Activated B cell treated with CpG ODN at 0.5 μM for 24 hours (primary cell): ENCODE measurements at regions not wholly inside any gene's neighbourhood (a gene's known extent, or its start where the extent isn't known, plus 50 kb on each side); places are given as distances from the start of the nearest gene placed in this dataset.

Source experiments
- ATAC-seq: fragments of 200-7000 bp; cut with Tn5 transposase; one replicate; pipeline ENCODE4 v1.10.0; 2021; ENCODE audit warnings: low read depth, mild to moderate bottlenecking, moderate library complexity
- CTCF ChIA-PET: fragments of 350-600 bp; sonication (Branson Sonifier 250); formaldehyde crosslinking; loops from one replicate; lab custom pipeline; 2021; ENCODE audit warnings: antibody characterized with exemption; lab: Charles Lee
- POLR2A ChIA-PET: fragments of 350-600 bp; sonication (Branson Sonifier 250); formaldehyde crosslinking; loops from one replicate; lab custom pipeline; 2021; ENCODE audit warnings: antibody characterized with exemption; lab: Charles Lee
- DNase-seq: peaks from one replicate; pipeline ENCODE4 v3.0.0; 2022
- H3K27ac Mint-ChIP-seq: one replicate; pipeline ENCODE4 v1.8.0; 2020; ENCODE audit warnings: mixed read lengths
- H3K27me3 Mint-ChIP-seq: one replicate; pipeline ENCODE4 v1.8.0; 2021; ENCODE audit warnings: mixed read lengths
- H3K36me3 Mint-ChIP-seq: one replicate; pipeline ENCODE4 v1.8.0; 2021; ENCODE audit warnings: low read depth, mixed read lengths
- H3K4me1 Mint-ChIP-seq: one replicate; pipeline ENCODE4 v1.8.0; 2021; ENCODE audit warnings: mixed read lengths
- H3K4me3 Mint-ChIP-seq: one replicate; pipeline ENCODE4 v1.8.0; 2020; ENCODE audit warnings: mild to moderate bottlenecking, mixed read lengths
- H3K9me3 Mint-ChIP-seq: one replicate; pipeline ENCODE4 v1.8.0; 2020; ENCODE audit warnings: mixed read lengths
- intact Hi-C: fragments of 100-400 bp; cut with micrococcal nuclease; formaldehyde crosslinking; loops from one replicate; pipeline ENCODE4 v1.15.1; 2024
- TF ChIP-seq, protein P1 (sequence below): fragments of 200-600 bp; IDR thresholded peaks from one replicate; pipeline ENCODE4 v1.8.0; 2022; ENCODE audit warnings: antibody characterized with exemption, mild to moderate bottlenecking

DNA sequence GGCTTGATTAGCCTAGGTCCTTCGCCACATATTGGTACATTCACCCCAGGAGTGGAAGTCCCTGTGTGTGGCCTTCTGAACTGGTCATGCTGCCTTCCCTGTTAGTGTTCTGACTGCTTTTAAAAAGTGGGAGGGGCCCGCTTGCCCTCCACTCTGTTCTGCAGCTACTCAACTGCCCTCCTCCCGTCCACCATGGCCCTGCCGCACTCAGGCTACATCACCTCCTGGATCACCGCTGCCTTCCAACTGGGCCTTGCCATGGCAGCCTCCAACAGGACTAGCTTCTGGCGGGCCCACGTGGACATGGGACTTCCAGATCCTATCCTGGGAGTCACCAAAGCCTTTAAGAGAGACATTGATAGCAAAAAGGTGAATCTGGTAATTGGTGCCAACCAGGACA is 152.1 kb upstream of the USP24 start:
- ATAC-seq (no peak), DNase-seq (no peak)
- Mint-ChIP-seq H3K27ac (no peak overlapping the region), H3K36me3 (no peaks in the 10 kb centered on the region), H3K9me3 (no peaks in the 10 kb centered on the region), H3K27me3 (peaks cover 17% of the 10 kb centered on the region), H3K4me3 (no peak overlapping the region), H3K4me1 (no peaks in the 10 kb centered on the region)
- TF ChIP-seq, protein P1, sequence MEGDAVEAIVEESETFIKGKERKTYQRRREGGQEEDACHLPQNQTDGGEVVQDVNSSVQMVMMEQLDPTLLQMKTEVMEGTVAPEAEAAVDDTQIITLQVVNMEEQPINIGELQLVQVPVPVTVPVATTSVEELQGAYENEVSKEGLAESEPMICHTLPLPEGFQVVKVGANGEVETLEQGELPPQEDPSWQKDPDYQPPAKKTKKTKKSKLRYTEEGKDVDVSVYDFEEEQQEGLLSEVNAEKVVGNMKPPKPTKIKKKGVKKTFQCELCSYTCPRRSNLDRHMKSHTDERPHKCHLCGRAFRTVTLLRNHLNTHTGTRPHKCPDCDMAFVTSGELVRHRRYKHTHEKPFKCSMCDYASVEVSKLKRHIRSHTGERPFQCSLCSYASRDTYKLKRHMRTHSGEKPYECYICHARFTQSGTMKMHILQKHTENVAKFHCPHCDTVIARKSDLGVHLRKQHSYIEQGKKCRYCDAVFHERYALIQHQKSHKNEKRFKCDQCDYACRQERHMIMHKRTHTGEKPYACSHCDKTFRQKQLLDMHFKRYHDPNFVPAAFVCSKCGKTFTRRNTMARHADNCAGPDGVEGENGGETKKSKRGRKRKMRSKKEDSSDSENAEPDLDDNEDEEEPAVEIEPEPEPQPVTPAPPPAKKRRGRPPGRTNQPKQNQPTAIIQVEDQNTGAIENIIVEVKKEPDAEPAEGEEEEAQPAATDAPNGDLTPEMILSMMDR = no peak
- ChIA-PET CTCF (no interaction called here), POLR2A (no interaction called here)
- intact Hi-C loops = no loop called here

DNA sequence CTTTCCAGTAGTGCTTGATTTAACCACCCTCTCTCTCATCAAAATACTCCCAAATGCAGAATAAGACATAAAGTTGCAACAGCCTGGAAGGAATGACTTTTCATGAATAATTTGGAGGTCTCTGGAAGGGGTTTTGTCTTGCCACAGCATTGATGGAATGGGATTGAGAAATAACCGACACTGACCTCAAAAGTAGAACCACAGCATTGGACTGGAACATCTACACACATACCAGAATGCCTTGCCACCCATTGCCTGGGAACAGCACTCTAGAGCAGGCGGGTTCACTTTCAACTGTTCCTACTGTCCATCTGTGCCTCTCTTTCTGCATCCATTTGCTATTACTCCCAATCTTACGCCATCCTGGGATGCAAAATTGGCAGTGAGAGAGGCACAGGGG is 149.1 kb upstream of the USP24 start:
- ChIA-PET CTCF (no interaction called here), POLR2A (no interaction called here)
- peaks cover 12% of the 10 kb centered on the region for H3K27me3 Mint-ChIP-seq
- H3K27ac Mint-ChIP-seq = no peak overlapping the region
- no peaks in the 10 kb centered on the region for H3K9me3 Mint-ChIP-seq
- no peaks in the 10 kb centered on the region for H3K4me1 Mint-ChIP-seq
- no peak overlapping the region for H3K4me3 Mint-ChIP-seq
- intact Hi-C loops = no loop called here
- no peaks in the 10 kb centered on the region for H3K36me3 Mint-ChIP-seq
- no peak for DNase-seq
- TF ChIP-seq, protein P1 = no peak
- no peak for ATAC-seq

DNA sequence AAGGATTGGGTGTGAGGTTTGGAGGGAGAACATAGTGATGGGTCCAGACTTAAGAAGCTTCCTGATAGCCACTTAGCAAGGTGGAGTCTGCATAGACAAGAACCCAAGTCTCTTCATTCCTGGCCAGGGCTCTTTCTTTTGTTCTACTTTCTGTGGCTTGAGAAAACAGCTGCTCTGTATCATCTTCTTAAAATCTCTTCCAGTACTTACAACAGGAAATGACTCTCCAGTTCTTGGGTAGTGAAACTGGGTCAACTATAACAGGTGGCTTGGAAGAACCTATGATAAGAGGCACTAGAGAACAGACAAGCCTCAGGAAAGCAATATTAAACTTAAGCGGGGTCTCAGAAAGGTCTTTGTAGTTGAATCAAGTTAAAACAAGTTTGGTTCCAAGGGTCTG is 148.1 kb upstream of the USP24 start:
- ChIA-PET POLR2A (no interaction called here), CTCF (no interaction called here)
- Mint-ChIP-seq H3K4me3 (no peak overlapping the region), H3K4me1 (no peaks in the 10 kb centered on the region), H3K36me3 (no peaks in the 10 kb centered on the region), H3K9me3 (no peaks in the 10 kb centered on the region), H3K27ac (no peak overlapping the region), H3K27me3 (peaks cover 13% of the 10 kb centered on the region)
- DNase-seq = no peak
- intact Hi-C loops = no loop called here
- TF ChIP-seq, protein P1 = no peak
- no peak for ATAC-seq

DNA sequence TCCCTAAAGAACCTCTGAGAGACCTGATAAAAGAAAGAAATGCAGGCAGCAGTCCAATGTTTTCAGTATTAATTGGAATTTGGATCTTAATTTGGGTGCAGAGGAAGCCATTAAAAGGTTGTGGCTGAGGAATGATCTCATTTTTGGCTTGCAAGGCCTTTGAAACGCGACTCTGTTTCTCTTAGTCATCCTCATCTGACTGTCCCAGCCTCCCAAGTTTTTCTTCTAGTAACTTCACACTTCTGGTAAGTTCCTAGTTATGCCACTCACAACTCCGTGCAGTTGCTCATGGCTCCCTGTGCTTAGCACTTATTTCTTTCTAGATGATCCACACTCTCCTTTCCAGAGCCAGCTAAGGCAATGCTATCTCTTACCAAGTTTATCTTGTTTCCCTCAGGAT is 147.4 kb upstream of the USP24 start:
- Mint-ChIP-seq H3K9me3 (no peaks in the 10 kb centered on the region), H3K27me3 (peaks cover 17% of the 10 kb centered on the region), H3K4me1 (no peaks in the 10 kb centered on the region), H3K36me3 (no peaks in the 10 kb centered on the region), H3K4me3 (no peak overlapping the region), H3K27ac (no peak overlapping the region)
- TF ChIP-seq, protein P1 = no peak
- intact Hi-C loops = no loop called here
- POLR2A ChIA-PET = no interaction called here
- no peak for ATAC-seq
- CTCF ChIA-PET = no interaction called here
- DNase-seq = no peak

DNA sequence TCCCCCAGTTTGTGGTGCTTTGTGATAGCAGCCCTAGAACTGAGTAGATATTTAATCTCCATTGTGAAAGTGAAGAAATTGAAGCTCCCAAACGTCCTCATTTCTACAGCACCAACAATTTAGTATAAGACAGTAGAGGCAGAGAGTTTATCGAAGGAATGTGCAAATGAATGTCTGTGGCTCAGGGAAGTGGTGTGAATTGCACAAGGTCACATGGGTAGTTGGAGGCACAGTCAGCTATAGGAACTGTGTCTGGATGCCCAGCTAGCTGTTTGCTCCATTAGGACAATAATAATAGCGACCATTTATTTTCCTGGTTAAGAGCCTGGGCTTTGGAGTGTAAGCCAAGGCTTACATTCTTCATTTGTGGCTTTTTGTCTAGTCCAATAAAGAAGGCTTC is 144.4 kb upstream of the USP24 start:
- intact Hi-C loops = no loop called here
- TF ChIP-seq, protein P1 = no peak
- no peak overlapping the region for H3K27ac Mint-ChIP-seq
- no peak overlapping the region for H3K4me3 Mint-ChIP-seq
- peaks cover 17% of the 10 kb centered on the region for H3K27me3 Mint-ChIP-seq
- CTCF ChIA-PET = no interaction called here
- no peaks in the 10 kb centered on the region for H3K36me3 Mint-ChIP-seq
- DNase-seq = no peak
- no peaks in the 10 kb centered on the region for H3K9me3 Mint-ChIP-seq
- POLR2A ChIA-PET = no interaction called here
- H3K4me1 Mint-ChIP-seq = no peaks in the 10 kb centered on the region
- ATAC-seq = no peak
